ENCODE measurements at regions not wholly inside any gene's neighbourhood (a gene's known extent, or its start where the extent isn't known, plus 50 kb on each side); places are given as distances from the start of the nearest gene placed in this dataset.
"Not testable (repeated sequence)": the region's sequence is repeated elsewhere in the genome, so short reads cannot be mapped to it uniquely, and the experiment has no call there.

DNA sequence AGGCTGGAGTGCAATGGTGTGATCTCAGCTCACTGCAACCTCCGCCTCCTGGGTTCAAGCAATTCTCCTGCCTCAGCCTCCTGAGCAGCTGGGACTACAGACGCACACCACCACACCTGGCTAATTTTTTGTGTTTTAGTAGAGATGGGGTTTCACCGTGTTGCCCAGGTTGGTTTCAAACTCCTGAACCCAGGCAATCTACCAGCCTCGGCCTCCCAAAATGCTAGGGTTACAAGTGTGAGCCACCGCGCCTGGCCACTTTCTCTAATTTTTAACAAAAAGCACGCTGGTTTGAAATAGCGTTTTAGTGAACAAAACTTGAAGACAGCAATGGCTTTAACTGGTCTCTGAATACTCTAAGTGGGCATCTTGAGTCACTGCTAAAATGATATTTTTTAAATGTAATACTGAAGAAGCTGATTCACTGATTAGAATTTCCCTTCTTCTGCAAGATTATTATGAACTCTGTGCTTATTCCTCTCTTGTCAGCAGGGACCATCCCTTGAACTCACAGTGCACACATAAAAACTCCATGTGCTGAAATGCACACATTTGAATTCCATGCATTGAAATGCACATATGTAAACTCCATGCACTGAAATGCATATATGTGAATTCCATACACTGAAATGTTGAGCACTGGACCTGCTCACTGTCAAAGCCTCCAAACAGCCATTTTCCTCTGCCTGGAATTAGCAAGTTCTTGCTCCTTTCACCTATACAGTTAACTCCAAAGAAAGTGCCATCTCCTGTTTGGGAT is 1411.5 kb upstream of the ACVR2A start:
- no peak for DNase-seq

GRCh38 chr2:146429366-146429765 is 1415.5 kb upstream of the ACVR2A start:
- no peak for DNase-seq

DNA sequence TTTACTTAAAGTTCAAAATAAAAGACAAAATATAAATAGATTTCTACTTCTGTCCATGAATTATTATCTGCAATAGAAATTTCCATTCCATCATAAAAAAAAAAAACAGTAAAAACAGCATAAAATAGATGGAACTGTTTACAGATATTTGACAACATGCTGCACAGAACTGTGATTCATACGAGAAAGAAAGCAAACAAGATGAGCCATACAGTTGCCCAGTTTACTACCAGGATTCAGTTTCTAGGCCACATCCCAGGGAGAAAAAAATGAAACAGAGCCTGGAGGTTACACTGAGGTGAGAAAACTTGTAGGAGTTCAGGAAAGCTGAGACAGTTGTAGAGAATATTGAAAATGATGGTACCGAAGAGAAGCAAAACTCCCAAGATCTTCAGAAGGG is 1426.9 kb upstream of the ACVR2A start:
- DNase-seq, result no peak

- DNase-seq, result no peak
Measured at GRCh38 chr2:146415291-146415690, 1429.5 kb upstream of the ACVR2A start.

- no peak for DNase-seq
Measured at GRCh38 chr2:146414456-146414855, 1430.4 kb upstream of the ACVR2A start.

DNA sequence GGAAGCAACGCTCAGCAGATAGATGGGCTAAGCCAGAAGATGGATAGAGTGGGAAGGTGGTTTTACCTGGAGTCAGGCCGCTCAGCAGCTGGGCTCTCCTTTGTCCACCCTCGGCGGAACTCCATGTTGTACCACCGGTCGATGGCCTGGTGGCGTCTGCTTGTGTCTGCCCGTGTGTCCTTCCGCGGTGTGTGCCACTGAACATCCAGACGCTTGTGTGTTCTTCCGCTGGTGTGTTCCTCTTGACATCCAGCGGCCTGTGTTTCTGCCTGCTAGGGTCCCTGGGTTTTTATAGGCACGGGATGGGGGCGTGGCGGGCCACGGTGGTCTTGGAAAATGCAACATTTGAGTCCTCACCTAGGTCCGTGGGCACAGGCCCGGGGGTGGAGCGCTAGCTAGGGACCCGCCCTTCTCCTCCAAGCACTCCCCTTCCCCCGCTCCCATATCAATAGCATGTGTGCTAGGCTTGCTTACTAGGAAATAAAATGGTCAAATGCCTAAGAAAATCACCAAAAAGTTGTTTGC is 1431.7 kb upstream of the ACVR2A start:
- DNase-seq, result no peak

- DNase-seq, result no peak
Measured at GRCh38 chr2:146412625-146413024, 1432.2 kb upstream of the ACVR2A start.

DNA sequence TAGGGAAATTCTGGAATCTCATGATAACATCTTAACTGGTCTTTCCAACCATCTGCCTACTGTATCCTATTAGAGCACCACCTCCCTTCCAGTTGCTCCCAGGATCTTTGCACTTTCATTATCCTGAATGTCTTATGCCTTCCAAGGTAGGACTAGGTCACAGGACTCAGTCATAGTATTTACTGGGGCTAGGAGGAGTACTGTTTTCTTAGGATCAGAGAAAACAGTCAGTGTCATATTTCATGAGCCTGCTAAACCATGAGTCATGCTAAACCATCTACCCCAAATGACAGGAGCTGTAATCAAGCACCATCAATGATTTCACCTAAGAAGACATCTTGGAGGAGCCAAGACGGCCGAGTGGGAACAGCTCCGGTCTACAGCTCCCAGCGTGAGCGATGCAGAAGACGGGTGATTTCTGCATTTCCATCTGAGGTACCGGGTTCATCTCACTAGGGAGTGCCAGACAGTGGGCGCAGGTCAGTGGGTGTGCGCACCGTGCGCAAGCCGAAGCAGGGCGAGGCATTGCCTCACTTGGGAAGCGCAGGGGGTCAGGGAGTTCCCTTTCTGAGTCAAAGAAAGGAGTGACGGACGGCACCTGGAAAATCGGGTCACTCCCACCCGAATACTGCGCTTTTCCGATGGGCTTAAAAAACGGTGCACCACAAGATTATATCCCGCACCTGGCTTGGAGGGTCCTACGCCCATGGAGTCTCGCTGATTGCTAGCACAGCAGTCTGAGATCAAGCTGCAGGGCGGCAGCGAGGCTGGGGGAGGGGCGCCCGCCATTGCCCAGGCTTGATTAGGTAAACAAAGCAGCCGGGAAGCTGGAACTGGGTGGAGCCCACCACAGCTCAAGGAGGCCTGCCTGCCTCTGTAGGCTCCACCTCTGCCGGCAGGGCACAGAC is 1439.2 kb upstream of the ACVR2A start:
- DNase-seq, result not testable (repeated sequence)

- not testable (repeated sequence) for DNase-seq
Measured at GRCh38 chr2:146403546-146404160, 1441.2 kb upstream of the ACVR2A start.

GRCh38 chr2:146392631-146393030 is 1452.2 kb upstream of the ACVR2A start:
- DNase-seq, result no peak

- DNase-seq, result no peak
Measured at GRCh38 chr2:146392186-146392585, 1452.6 kb upstream of the ACVR2A start.

DNA sequence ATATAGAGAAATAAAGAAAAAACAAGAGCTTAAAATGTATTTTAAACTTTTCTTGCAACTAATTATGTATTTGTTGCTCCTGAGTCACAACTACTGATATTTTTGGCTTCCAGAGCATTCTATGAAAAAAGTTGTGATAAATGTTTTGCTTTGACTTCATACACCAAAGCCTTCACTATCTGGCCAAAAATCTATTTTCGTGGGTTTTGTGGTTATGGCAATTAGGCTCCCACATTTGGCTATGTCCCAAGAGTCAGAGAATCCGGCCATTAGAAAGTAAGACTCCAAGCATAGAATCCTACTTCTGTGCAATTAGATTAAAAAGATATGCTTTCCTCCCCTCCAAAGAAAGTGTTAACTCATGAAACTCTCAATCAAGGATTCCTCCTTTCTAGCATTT is 1456.1 kb upstream of the ACVR2A start:
- DNase-seq, result no peak

- DNase-seq, result no peak
Measured at GRCh38 chr2:146386096-146386495, 1458.7 kb upstream of the ACVR2A start.

DNA sequence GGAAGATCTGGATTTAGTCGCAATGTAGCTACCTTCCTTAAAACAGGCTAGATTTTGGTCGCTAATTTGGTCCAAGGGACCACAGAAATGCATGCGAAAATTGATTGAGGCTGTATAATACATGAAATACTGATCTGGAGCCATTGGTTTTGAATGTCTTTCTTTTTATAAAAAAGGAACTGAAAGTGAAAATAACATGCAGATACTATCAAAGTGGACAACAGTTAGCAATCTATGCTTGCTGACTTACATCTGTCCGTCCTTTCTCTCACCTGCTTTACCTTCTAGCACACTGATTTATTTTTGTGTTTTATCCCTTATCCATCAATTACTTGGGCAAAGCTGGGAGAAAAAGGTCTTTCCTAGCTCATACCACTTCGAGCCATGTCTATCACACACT is 1459.8 kb upstream of the ACVR2A start:
- DNase-seq, result no peak

GRCh38 chr2:146376511-146377064 is 1468.2 kb upstream of the ACVR2A start:
- no peak for DNase-seq

GRCh38 chr2:146374505-146374904 is 1470.3 kb upstream of the ACVR2A start:
- DNase-seq, result no peak

DNA sequence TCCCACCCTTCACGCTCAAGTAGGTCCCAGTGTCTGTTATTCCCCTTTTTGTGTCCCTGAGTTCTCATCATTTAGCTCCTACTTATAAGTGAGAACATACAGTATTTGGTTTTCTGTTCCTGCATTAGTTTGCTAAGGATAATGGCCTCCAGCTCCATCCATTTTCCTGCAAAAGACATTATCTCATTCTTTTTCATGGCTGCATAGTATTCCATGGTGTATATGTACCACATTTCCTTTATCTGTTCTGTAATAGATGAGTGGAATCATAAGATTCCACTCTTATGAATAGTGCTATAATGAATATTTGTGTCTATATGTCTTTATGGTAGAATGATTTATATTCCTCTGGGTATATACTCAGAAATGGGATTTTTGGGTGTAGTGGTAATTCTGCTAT is 1473.5 kb upstream of the ACVR2A start:
- not testable (repeated sequence) for DNase-seq

- DNase-seq, result no peak
Measured at GRCh38 chr2:146370826-146371225, 1474.0 kb upstream of the ACVR2A start.

DNA sequence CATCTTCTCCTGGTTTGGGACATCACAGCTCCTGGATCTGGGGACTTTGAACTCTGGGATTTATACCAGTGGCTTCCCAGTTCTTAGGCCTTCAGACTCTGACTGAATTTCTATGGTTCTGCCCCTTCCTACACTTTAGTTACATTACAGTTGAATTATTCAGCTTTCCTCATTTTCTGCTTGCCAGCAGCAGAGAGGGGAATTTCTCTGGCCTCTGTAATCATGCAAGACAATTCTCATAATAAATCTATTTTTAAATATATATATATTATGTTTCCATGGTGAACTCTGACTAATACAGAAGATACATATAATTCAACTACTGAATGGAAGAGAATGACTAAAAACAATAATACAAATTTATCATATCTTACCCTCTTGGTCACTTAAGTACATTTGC is 1478.6 kb upstream of the ACVR2A start:
- no peak for DNase-seq

GRCh38 chr2:146365041-146365440 is 1479.8 kb upstream of the ACVR2A start:
- no peak for DNase-seq

DNA sequence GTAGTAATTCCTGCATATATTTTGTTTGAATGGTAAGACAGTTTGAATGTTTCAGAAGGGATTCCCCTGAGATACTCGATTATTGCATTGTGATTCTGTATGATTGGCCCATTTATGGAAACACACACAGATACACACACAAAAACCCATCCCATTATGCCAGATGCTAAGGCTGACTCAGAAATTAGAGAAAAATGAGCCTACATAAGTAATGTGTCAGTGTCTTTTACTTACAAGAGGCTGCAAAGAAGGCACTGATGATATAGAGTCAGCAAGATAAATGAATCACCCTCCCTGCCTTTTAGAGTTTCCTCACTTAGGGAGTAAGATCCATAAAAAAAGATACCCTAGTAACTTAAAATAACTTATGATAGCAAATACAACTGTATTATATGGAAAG is 1481.1 kb upstream of the ACVR2A start:
- no peak for DNase-seq

DNA sequence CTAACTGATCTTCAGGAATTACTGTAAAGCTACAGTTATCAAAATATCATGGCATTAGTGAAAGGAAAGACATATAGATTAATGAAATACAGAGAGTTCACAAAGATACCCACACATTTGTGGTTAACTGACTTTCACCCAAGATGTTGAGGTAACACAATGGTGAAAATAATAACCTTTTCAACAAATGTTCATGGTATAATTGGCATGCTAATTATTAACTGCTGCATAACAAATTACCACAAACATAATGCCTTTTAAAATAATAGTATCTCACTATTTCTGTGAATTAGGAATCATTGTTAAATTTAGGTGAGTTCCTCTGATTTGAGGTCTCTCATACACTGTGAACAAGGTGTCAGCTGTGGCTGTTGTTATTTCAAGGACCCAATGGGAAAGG is 1493.1 kb upstream of the ACVR2A start:
- DNase-seq, result no peak

GRCh38 chr2:146349334-146349733 is 1495.5 kb upstream of the ACVR2A start:
- no peak for DNase-seq
